DMS153 treated with DMSO at 0.1 percent for 48 hours (cell line): ENCODE measurements at regions not wholly inside any gene's neighbourhood (a gene's known extent, or its start where the extent isn't known, plus 50 kb on each side); places are given as distances from the start of the nearest gene placed in this dataset.
"Not testable (repeated sequence)": the region's sequence is repeated elsewhere in the genome, so short reads cannot be mapped to it uniquely, and the experiment has no call there.

ENCODE experiments used
- DNase-seq: peaks from one replicate; lab custom pipeline; 2025; ENCODE audit not compliant: unreplicated experiment; lab: John Stamatoyannopoulos, UW

DNA sequence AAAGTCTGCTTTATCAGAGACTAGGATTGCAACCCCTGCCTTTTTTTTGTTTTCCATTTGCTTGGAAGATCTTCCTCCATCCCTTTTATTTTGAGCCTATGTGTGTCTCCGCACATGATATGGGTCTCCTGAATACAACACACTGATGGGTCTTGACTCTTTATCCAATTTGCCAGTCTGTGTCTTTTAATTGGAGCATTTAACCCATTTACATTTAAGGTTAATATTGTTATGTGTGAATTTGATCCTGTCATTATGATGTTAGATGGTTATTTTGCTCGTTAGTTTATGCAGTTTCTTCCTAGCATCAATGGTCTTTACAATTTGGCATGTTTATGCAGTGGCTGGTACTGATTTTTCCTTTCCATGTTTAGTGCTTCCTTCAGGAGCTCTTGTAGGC is 84.0 kb upstream of the B3GAT1 start:
- not testable (repeated sequence) for DNase-seq

GRCh38 chr11:134494395-134494794 is 82.4 kb upstream of the B3GAT1 start:
- DNase-seq, result not testable (repeated sequence)

DNA sequence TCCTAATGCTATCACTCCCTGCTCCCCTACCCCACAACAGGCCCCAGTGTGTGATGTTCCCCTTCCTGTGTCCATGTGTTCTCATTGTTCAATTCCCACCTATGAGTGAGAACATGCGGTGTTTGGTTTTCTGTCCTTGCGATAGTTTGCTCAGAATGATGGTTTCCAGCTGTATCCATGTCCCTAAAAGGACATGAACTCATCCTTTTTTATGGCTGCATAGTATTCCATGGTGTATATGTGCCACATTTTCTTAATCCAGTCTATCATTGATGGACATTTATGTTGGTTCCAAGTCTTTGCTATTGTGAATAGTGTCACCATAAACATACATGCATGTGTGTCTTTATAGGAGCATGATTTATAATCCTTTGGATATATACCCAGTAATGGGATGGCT is 80.4 kb upstream of the B3GAT1 start:
- not testable (repeated sequence) for DNase-seq

DNA sequence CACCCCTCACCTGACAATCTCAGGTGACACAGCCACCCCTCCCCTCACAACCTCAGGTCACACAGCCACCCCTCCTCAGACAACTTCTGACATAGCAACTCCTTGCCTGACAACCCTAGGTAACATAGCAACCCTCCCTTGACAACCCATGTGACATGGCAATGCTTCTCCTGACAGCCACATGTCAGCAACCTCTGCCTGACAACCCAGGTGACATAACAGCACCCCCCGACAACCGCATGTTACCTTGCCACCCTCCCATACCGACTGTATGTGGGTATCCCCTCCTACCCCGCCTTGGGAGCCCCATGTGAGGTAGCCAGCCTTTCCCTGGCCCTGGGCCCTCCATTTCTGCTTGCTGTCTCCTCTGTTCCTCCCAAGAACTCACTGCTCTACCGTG is 77.7 kb upstream of the B3GAT1 start:
- DNase-seq, result no peak

- DNase-seq, result no peak
Measured at GRCh38 chr11:134488913-134489312, 76.9 kb upstream of the B3GAT1 start.

DNA sequence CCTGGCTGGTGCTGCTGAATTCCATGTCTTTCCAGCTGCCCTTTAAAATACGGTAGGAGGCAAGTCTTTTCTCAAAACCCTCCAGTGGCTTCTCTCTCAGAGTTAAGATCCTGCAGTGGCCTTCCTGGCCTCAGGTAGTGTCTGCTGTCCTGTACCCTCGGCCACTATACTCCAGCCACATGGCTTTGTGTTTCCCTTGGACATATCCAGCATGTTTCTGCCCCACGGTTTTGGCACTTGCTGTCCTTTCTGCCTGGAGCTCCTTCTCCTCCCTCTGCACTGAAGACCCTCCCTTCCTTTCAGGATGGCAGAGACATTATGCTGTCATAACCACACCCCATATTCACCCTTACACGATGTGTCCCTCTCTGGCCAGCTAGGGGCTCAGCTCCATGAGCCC is 76.5 kb upstream of the B3GAT1 start:
- DNase-seq, result no peak

DNA sequence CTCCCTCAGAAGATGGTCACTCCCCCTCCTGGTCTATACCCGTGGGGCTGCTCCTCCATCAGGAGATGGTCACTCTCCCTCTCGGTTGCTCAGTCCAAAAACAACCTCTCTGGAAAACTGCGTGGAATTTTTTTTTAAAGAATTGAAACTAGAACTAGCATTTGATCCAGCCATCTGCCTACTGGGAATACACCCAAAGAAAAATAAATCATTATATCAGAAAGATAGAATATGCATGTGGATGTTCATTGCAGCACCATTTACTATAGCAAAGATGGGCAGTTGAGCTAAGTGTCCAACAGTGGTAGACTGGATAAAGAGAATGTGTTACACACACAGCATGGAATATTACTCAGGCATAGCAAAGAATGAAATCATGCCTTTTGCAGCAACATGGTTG is 75.7 kb upstream of the B3GAT1 start:
- DNase-seq, result no peak

DNA sequence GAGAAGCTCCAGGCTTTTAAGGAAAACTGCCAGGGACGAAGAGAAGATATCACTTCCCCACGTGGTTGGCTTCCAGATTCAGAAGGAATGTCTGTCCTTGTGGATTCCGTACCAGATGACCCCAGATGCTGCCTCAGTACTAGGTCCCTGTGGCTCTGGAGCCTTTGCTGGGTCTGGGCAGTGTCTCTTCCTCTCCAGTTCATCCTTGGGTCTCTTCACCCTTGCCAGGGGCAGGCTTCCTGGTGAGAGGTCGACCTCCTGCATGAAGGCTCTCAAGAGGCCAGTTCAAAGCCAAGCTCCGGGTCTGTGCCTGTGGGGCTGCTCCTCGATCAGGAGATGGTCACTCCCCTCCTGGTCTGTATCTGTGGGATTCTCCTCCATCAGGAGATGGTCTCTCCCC is 74.7 kb upstream of the B3GAT1 start:
- DNase-seq, result no peak

DNA sequence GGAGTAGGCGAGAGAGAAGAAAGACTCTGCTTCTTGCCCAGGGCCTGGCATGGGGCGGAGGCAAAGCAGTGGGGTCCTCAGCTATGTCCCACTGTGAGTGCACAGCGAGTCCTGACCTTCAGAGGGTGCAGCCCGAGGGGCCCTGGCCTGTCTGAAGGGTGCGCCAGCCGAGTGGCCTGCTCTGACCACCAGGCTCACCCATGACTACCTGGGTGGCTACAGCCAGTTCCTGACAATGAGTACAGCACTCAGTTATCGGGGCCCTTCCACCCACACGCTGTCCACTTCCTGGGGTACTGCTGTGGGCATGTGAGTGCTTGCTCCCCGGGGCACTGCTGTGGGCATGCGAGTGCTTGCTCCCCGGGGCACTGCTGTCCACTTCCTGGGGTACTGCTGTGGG is 74.1 kb upstream of the B3GAT1 start:
- DNase-seq, result no peak

- no peak for DNase-seq
Measured at GRCh38 chr11:134485316-134485715, 73.3 kb upstream of the B3GAT1 start.

DNA sequence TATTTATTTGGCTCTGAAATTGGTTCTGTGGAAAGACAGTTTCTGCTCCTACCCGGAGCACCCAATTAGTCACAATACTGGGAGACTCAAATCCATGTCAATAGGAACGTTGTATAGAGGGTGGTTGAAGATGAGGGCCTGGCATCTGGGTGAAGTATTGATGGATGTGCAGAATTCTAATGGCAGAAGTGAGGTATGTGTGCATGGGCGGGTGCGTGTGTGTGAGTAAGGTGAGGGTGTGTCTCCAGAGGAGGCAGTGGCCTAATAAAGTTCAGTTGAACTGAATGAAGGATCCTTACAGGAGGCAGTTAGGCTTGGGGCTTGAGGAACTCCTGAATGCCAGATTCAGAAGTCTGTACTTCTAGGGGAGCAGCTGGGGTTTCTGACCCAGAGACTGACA is 71.8 kb upstream of the B3GAT1 start:
- DNase-seq, result no peak

GRCh38 chr11:134483291-134483690 is 71.2 kb upstream of the B3GAT1 start:
- DNase-seq, result no peak

DNA sequence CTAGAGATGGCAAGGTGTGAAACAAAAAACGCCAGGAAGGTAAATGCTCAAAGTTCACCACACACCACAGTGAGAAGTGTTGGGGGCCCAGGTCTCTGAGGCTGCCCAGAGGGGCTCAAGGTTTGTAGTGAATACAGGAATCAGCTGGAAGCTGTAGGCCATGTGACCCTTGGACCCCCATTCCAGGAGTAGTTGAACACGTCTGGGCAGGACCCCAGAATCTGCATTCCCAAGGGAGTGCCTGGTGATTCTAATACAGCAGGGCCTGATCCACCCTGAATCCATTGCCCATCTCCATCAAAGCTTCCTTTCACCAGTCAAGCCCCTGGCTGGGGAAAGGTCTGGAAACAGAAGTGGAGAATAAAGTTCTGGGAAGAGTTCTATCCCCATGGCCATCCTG is 70.8 kb upstream of the B3GAT1 start:
- DNase-seq, result no peak

DNA sequence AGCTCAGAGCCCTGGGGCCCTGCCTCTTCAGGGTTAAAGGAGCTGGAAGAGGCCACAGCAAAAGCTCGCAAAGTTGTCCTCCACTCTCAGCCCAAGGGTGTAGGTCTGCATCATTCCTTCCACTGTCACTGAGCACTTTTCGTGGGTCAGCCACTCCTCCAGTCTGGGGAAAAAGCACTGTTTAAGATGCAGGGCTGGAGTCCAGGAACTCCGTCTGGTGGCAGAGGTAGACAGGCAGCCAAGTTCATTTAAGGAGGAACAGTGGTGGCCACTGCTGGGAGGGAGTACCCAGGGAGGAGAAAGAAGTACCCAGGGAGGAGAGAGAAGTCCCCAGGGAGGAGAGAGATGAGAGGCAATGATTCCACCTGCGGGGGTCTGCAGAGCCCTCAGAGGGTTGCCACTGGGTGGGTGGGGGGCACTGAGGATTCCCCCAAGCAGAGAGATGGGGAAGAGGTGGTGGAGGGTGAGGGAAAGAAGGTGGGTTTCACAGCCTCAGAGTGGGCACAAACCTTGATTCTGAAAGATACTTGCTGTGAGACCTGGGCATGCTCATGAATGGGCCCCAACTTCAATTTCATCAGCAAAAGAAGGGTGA is 70.0 kb upstream of the B3GAT1 start:
- no peak for DNase-seq

DNA sequence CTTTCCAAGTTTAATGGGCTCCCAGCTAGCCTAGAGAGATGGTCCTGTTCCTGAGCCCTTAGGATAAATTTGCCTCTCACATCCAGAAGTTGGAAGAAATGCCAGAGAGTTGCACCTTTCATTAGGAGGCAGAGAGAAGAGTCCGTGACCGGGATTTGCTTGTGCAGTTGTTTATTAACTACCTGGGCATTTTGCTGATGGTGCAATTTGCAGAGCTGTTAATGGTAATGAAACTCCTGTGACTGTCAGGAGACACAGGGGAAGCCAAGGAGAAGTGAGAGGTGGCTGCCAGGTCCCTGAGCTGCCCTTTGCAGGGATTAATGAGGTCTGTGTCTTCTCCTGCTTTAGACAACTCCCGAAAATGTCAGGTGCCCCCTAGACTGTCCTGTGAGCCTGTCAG is 69.1 kb upstream of the B3GAT1 start:
- no peak for DNase-seq

DNA sequence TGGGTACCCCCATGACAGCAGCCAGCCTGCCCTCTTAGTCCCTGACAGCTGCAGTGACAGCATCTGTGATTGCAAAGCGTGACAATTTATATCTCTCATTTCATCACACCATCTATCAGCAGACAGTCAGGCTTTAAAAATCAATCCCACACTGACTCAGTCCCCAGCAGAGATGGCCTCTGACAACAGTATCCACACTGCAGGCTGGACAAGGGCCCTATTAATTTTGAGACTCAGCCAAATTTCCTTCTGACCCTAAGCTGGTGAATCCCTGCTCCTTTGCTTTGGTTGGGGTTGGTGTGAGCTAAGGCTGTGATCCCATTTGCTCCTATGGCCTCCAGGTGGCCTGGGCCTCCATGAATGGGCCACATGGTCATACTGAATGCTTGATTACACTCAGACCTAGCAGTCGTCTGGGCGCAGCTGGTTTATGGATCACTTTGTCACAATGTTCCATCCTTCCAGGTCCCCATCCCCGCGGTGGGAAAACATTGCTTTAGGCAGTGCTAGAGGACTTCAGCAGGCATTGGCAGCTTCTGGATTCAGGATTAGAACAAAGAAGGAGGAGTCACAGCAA is 68.2 kb upstream of the B3GAT1 start:
- DNase-seq, result no peak

DNA sequence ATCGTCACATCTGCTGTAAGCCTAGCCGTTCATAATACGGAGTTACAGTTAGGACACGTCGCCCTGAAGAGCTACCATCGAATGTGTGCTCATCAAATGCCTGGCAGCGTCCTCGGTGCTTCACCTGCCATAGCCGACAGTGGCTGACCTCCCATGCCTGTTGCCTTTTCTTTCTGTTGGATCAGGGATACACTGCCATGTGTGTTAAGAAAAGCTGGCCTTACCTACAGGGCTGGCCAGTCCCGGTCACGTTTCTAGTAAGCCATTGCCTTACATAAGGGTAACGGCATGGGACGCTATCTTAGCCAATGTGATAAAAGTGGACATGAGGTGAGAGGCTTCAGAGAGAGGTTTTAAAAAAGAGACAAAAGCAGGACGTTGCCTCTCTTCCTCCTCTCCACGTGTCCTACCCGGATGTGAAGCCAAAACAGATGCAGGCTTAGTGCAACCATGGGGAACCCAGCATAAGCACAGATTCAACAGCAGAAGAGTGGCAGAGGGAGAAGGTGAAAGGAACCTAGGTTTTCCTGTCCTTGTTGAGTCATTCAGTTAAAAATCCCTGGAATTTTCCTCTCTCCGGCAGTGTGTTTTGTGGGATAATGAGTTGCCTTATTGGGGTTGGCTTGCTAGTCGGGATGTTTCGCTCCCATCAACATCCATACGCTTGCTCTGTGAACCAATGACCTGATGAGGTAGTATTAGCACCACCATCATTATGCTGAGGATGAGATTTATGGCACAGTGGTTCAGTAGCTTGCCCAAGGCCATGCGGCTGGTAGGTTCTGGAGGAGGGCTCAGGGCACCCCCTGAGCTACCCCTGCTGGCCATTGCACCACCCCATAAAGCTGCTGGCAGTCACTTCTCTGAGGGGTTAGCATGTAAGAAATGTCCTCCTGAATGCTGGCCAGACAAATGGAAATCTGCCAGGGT is 67.4 kb upstream of the B3GAT1 start:
- no peak for DNase-seq

- DNase-seq, result no peak
Measured at GRCh38 chr11:134478611-134479010, 66.6 kb upstream of the B3GAT1 start.

- no peak for DNase-seq
Measured at GRCh38 chr11:134478176-134478575, 66.1 kb upstream of the B3GAT1 start.

DNA sequence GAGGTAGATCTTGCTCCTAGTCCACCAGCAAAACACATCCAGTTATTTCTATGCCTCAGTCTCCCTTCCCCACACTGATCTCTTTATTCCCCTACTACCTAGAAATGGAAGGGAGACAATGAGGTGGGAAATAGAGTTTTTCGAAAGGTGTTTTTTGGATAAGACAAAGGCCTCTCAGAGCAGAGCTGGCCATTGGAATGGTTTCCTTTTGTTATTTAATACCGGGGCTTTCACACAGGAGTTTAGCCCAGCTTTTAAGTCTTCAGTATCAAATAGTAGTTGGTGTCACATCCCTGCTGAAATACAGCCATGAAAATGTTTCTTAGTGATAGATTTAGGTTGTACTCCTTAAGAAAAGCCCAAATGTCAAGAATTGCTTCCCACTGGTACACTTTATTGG is 65.4 kb upstream of the B3GAT1 start:
- no peak for DNase-seq

DNA sequence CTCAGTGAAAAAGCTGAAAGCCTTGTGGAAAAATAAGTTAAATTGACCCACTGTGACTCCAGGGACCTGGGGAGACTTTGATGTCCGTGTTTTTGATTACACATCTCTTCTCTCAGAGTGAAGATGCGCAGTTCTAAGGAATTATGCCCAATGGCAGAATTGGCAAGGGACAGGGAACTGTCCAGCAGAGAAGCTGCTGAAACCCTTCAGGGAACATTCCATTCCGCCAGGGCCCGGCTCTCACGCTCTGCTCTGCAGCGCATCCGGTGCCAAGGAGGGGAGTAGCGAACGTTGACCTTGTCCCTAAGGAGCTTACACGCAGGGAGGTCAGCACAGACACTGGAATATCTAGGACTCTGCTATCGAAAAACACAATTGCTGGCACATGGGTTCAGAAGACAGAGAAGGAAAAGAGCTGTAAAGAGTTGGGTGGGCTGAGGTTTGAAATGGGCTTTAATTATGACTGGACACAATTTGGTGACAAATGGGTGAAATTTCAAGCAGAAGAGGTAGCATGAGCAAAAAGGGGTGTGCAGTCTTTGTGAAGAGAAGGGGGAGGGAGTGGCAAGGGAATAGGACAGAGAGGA is 64.5 kb upstream of the B3GAT1 start:
- no peak for DNase-seq

GRCh38 chr11:134475951-134476350 is 63.9 kb upstream of the B3GAT1 start:
- no peak for DNase-seq
